Endothelial cell of umbilical vein (primary cell): ENCODE measurements at regions not wholly inside any gene's neighbourhood (a gene's known extent, or its start where the extent isn't known, plus 50 kb on each side); places are given as distances from the start of the nearest gene placed in this dataset.

Source experiments
- CTCF ChIP-seq, 2 donors: IDR thresholded peaks; 1 replicate in 1 of 2; 2 replicates in 1 of 2; pipeline ENCODE4 v1.5.1; 2011; ENCODE audit warnings: low read length in 2 of 2, mild to moderate bottlenecking in 2 of 2, moderate library complexity in 2 of 2, control low read depth in 1 of 2, inconsistent platforms in 1 of 2, low read depth in 1 of 2; ENCODE audit not compliant: insufficient read depth in 1 of 2; ENCODE audit errors: extremely low read depth in 1 of 2
- EZH2 ChIP-seq: IDR thresholded peaks from 2 replicates; pipeline ENCODE4 v1.6.1; 2012; ENCODE audit warnings: borderline replicate concordance, low read depth, mild to moderate bottlenecking, moderate library complexity, low read length, inconsistent platforms; ENCODE audit not compliant: severe bottlenecking
- FOS ChIP-seq: IDR thresholded peaks from 2 replicates; pipeline ENCODE4 v1.6.1; 2011; ENCODE audit warnings: mild to moderate bottlenecking, low read length, moderate library complexity, borderline replicate concordance; ENCODE audit not compliant: insufficient read depth
- MYC ChIP-seq: IDR thresholded peaks from one replicate; pipeline ENCODE4 v1.6.1; 2011; ENCODE audit warnings: mild to moderate bottlenecking, low read depth, low read length
- POLR2A ChIP-seq: IDR thresholded peaks from 2 replicates; pipeline ENCODE4 v1.6.1; 2012; ENCODE audit warnings: low read depth, mild to moderate bottlenecking, control low read depth, low read length
- POLR2AphosphoS5 ChIP-seq: IDR thresholded peaks from 2 replicates; pipeline ENCODE4 v1.6.1; 2012; ENCODE audit warnings: low read depth, mild to moderate bottlenecking, control low read depth, low read length, moderate library complexity; ENCODE audit not compliant: insufficient read depth

- TF ChIP-seq POLR2AphosphoS5 (no peak), CTCF (IDR thresholded peaks at IDR 0.05; ENCODE audit: extremely low read depth in 1 of 2, insufficient read depth in 1 of 2, low read depth in 1 of 2, low read length in 2 of 2) (no peak), EZH2 (no peak), FOS (no peak), POLR2A (no peak), MYC (no peak)
Measured at GRCh38 chr14:38948171-38948570, 154.9 kb downstream of the SEC23A start.
